ENCODE measurements at regions not wholly inside any gene's neighbourhood (a gene's known extent, or its start where the extent isn't known, plus 50 kb on each side); places are given as distances from the start of the nearest gene placed in this dataset.

DNA sequence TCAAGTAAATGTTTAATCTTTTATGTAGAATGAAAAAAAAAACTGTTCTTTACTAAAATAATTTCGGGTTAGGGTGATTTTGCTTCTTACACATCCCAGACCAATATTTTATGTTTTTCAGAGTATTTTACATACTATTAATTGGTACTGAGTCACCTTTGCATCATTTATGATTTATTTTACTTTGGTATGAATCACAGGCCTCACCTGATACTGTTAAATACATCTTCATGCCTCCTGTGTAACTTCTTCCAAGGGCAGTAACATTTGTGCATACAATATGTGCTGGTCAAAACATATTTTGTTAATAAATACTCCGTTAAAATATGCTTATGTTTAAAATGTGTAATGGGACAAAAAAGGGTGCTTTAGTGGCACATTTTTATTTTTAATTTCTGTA lies 529.6 kb downstream of the ZNF674 start:
- TF ChIP-seq, protein P1, sequence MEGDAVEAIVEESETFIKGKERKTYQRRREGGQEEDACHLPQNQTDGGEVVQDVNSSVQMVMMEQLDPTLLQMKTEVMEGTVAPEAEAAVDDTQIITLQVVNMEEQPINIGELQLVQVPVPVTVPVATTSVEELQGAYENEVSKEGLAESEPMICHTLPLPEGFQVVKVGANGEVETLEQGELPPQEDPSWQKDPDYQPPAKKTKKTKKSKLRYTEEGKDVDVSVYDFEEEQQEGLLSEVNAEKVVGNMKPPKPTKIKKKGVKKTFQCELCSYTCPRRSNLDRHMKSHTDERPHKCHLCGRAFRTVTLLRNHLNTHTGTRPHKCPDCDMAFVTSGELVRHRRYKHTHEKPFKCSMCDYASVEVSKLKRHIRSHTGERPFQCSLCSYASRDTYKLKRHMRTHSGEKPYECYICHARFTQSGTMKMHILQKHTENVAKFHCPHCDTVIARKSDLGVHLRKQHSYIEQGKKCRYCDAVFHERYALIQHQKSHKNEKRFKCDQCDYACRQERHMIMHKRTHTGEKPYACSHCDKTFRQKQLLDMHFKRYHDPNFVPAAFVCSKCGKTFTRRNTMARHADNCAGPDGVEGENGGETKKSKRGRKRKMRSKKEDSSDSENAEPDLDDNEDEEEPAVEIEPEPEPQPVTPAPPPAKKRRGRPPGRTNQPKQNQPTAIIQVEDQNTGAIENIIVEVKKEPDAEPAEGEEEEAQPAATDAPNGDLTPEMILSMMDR (IDR thresholded peaks at IDR 0.05): no peak
- TF ChIP-seq SIN3A (IDR thresholded peaks at IDR 0.05; ENCODE audit: borderline replicate concordance, insufficient read depth, low read depth, low read length) (no peak), POLR2AphosphoS5 (IDR thresholded peaks at IDR 0.05; ENCODE audit: low read depth, low read length) (no peak)

All from Panc1 (cell line).